Endothelial cell of umbilical vein (primary cell): ENCODE measurements at regions not wholly inside any gene's neighbourhood (a gene's known extent, or its start where the extent isn't known, plus 50 kb on each side); places are given as distances from the start of the nearest gene placed in this dataset.

ENCODE experiments used
- BruUV-seq: library from RNA; stranded (reverse); fragments of 400-500 nt; replicated peaks from 2 replicates; lab custom pipeline; 2021; lab: Mats Ljungman, UMichigan
- CTCF ChIA-PET: fragments of 300-600, 350-600 bp; sonication (Branson Sonifier 250); formaldehyde crosslinking; loops from one replicate; lab custom pipeline; 2021; ENCODE audit warnings: antibody characterized with exemption, inconsistent platforms; lab: Charles Lee
- POLR2A ChIA-PET: fragments of 300-600, 350-600 bp; sonication (Branson Sonifier 250); formaldehyde crosslinking; loops from one replicate; lab custom pipeline; 2021; ENCODE audit warnings: antibody characterized with exemption, inconsistent platforms; lab: Charles Lee
- DNase-seq: peaks from one replicate; pipeline ENCODE4 v3.0.0-alpha.2; 2011; ENCODE audit warnings: low read depth, low spot score
- FAIRE-seq: peaks from 2 replicates; lab custom pipeline; 2011; peaks lifted over from hg19 to GRCh38; lab: Jason Lieb, UNC
- H2AFZ ChIP-seq: 2 replicates; pipeline ENCODE4 v1.6.0; 2012; ENCODE audit warnings: low read depth, low read length, control low read depth, inconsistent platforms
- H3K27ac ChIP-seq: 2 replicates; pipeline ENCODE4 v1.5.1; 2011; ENCODE audit warnings: low read depth, mild to moderate bottlenecking, control low read depth, low read length, moderate library complexity; ENCODE audit not compliant: insufficient read depth
- H3K27me3 ChIP-seq, 2 experiments: 2 replicates each; pipeline versions ENCODE4 v1.6.0 to v1.6.1; 2011; ENCODE audit warnings: low read length in 2 of 2, mixed read lengths in 1 of 2; ENCODE audit not compliant: control insufficient read depth in 2 of 2, insufficient read depth in 2 of 2
- H3K36me3 ChIP-seq, 2 experiments: 2 replicates in 1 of 2; 3 replicates in 1 of 2; pipeline ENCODE4 v1.5.1; 2011; ENCODE audit warnings: low read length in 2 of 2, mild to moderate bottlenecking in 1 of 2, moderate library complexity in 1 of 2; ENCODE audit not compliant: control insufficient read depth in 2 of 2, insufficient read depth in 2 of 2; ENCODE audit errors: extremely low read depth in 1 of 2
- H3K4me1 ChIP-seq: 3 replicates; pipeline ENCODE4 v1.5.1; 2011; ENCODE audit warnings: mild to moderate bottlenecking, low read length; ENCODE audit not compliant: control insufficient read depth, insufficient read depth; ENCODE audit errors: extremely low read depth
- H3K4me2 ChIP-seq: 2 replicates; pipeline ENCODE4 v1.6.1; 2011; ENCODE audit warnings: low read length, control low read depth, mixed read lengths; ENCODE audit not compliant: insufficient read depth
- H3K4me3 ChIP-seq, 3 experiments: fragments of 200-600 bp in 1 of 3; sonication (generic), shearing (Covaris generic) in 1 of 3; replicated peaks in 1 of 3; 2 replicates each; pipeline ENCODE4 v1.5.1; 2011 to 2016; ENCODE audit warnings: control low read depth in 3 of 3, low read length in 3 of 3, mild to moderate bottlenecking in 2 of 3, inconsistent platforms in 1 of 3, low read depth in 1 of 3, moderate library complexity in 1 of 3; ENCODE audit not compliant: insufficient read depth in 1 of 3
- H3K79me2 ChIP-seq: 2 replicates; pipeline ENCODE4 v1.6.0; 2012; ENCODE audit warnings: low read length, inconsistent platforms; ENCODE audit not compliant: control insufficient read depth, insufficient read depth
- H3K9ac ChIP-seq: replicated peaks from 2 replicates; pipeline ENCODE3; 2011; ENCODE audit warnings: low read length, control low read depth; ENCODE audit not compliant: insufficient read depth; ENCODE audit errors: extremely low read depth
- H3K9me1 ChIP-seq: replicated peaks from 3 replicates; pipeline ENCODE4 v1.6.0; 2011; ENCODE audit warnings: mild to moderate bottlenecking, low read length; ENCODE audit not compliant: control insufficient read depth, insufficient read depth; ENCODE audit errors: extremely low read depth
- H3K9me3 ChIP-seq: replicated peaks from 2 replicates; pipeline ENCODE4 v1.5.1; 2012; ENCODE audit warnings: low read length, inconsistent platforms; ENCODE audit not compliant: control insufficient read depth, insufficient read depth
- H4K20me1 ChIP-seq: replicated peaks from 2 replicates; pipeline ENCODE3; 2011; ENCODE audit warnings: mild to moderate bottlenecking, low read length; ENCODE audit not compliant: control insufficient read depth, insufficient read depth; ENCODE audit errors: extremely low read depth
- CTCF ChIP-seq, 2 donors: IDR thresholded peaks; 1 replicate in 1 of 2; 2 replicates in 1 of 2; pipeline ENCODE4 v1.5.1; 2011; ENCODE audit warnings: low read length in 2 of 2, mild to moderate bottlenecking in 2 of 2, moderate library complexity in 2 of 2, control low read depth in 1 of 2, inconsistent platforms in 1 of 2, low read depth in 1 of 2; ENCODE audit not compliant: insufficient read depth in 1 of 2; ENCODE audit errors: extremely low read depth in 1 of 2
- EZH2 ChIP-seq: IDR thresholded peaks from 2 replicates; pipeline ENCODE4 v1.6.1; 2012; ENCODE audit warnings: borderline replicate concordance, low read depth, mild to moderate bottlenecking, moderate library complexity, low read length, inconsistent platforms; ENCODE audit not compliant: severe bottlenecking
- FOS ChIP-seq: IDR thresholded peaks from 2 replicates; pipeline ENCODE4 v1.6.1; 2011; ENCODE audit warnings: mild to moderate bottlenecking, low read length, moderate library complexity, borderline replicate concordance; ENCODE audit not compliant: insufficient read depth
- GATA2 ChIP-seq: IDR thresholded peaks from 2 replicates; pipeline ENCODE4 v1.7.0; 2011; ENCODE audit warnings: low read depth, mild to moderate bottlenecking, moderate library complexity, mixed read lengths, low read length; ENCODE audit not compliant: insufficient read length, insufficient read depth
- JUN ChIP-seq: IDR thresholded peaks from 2 replicates; pipeline ENCODE4 v1.6.1; 2011; ENCODE audit warnings: borderline replicate concordance, low read depth; ENCODE audit not compliant: insufficient read length, insufficient read depth
- MAX ChIP-seq: IDR thresholded peaks from 2 replicates; pipeline ENCODE4 v1.6.1; 2011; ENCODE audit not compliant: insufficient read depth, insufficient read length
- MYC ChIP-seq: IDR thresholded peaks from one replicate; pipeline ENCODE4 v1.6.1; 2011; ENCODE audit warnings: mild to moderate bottlenecking, low read depth, low read length
- POLR2A ChIP-seq: IDR thresholded peaks from 2 replicates; pipeline ENCODE4 v1.6.1; 2012; ENCODE audit warnings: low read depth, mild to moderate bottlenecking, control low read depth, low read length
- POLR2AphosphoS5 ChIP-seq: IDR thresholded peaks from 2 replicates; pipeline ENCODE4 v1.6.1; 2012; ENCODE audit warnings: low read depth, mild to moderate bottlenecking, control low read depth, low read length, moderate library complexity; ENCODE audit not compliant: insufficient read depth
- dilution Hi-C: fragments of 300-500 bp; cut with MboI; formaldehyde crosslinking; loops from one replicate; pipeline ENCODE4 v1.15.0; 2019; ENCODE audit warnings: low sequenced_read_pairs; ENCODE audit not compliant: extremely low pct_ligation_motif_present
- intact Hi-C: fragments of 100-400 bp; cut with micrococcal nuclease; formaldehyde crosslinking; loops from one replicate; pipeline ENCODE4 v1.10.0; 2022

GRCh38 chr4:180695851-180696250 lies 1547.4 kb upstream of the TENM3 start:
- dilution Hi-C loops: no loop called here
- no peak overlapping the region for H3K9ac ChIP-seq
- H2AFZ ChIP-seq: no peak overlapping the region
- no peak overlapping the region for H3K4me2 ChIP-seq
- H3K27ac ChIP-seq: no peak overlapping the region
- DNase-seq (no peak), FAIRE-seq (no peak)
- H3K4me3 ChIP-seq: no peak overlapping the region
- no TSS peak for BruUV-seq
- intact Hi-C loops: no loop called here
- no peaks in the 10 kb centered on the region for H3K27me3 ChIP-seq
- H3K36me3 ChIP-seq: no peaks in the 10 kb centered on the region
- CTCF ChIA-PET: no interaction called here
- no peaks in the 10 kb centered on the region for H3K9me1 ChIP-seq
- H3K79me2 ChIP-seq: no peaks in the 10 kb centered on the region
- POLR2A ChIA-PET: no interaction called here
- H3K9me3 ChIP-seq: no peaks in the 10 kb centered on the region
- H4K20me1 ChIP-seq: no peaks in the 10 kb centered on the region
- no peaks in the 10 kb centered on the region for H3K4me1 ChIP-seq
- no peak for TF ChIP-seq EZH2
- no peak for TF ChIP-seq FOS
- no peak for TF ChIP-seq MAX
- TF ChIP-seq MYC: no peak
- TF ChIP-seq POLR2AphosphoS5: no peak
- no peak for TF ChIP-seq GATA2
- TF ChIP-seq CTCF (IDR thresholded peaks at IDR 0.05; ENCODE audit: extremely low read depth in 1 of 2, insufficient read depth in 1 of 2, low read depth in 1 of 2, low read length in 2 of 2): no peak
- TF ChIP-seq JUN: no peak
- no peak for TF ChIP-seq POLR2A
